Endothelial cell of umbilical vein (primary cell): ENCODE measurements at regions not wholly inside any gene's neighbourhood (a gene's known extent, or its start where the extent isn't known, plus 50 kb on each side); places are given as distances from the start of the nearest gene placed in this dataset.

Source experiments
- BruUV-seq: library from RNA; stranded (reverse); fragments of 400-500 nt; replicated peaks from 2 replicates; lab custom pipeline; 2021; lab: Mats Ljungman, UMichigan
- CTCF ChIA-PET: fragments of 300-600, 350-600 bp; sonication (Branson Sonifier 250); formaldehyde crosslinking; loops from one replicate; lab custom pipeline; 2021; ENCODE audit warnings: antibody characterized with exemption, inconsistent platforms; lab: Charles Lee
- POLR2A ChIA-PET: fragments of 300-600, 350-600 bp; sonication (Branson Sonifier 250); formaldehyde crosslinking; loops from one replicate; lab custom pipeline; 2021; ENCODE audit warnings: antibody characterized with exemption, inconsistent platforms; lab: Charles Lee
- DNase-seq: peaks from one replicate; pipeline ENCODE4 v3.0.0-alpha.2; 2011; ENCODE audit warnings: low read depth, low spot score
- FAIRE-seq: peaks from 2 replicates; lab custom pipeline; 2011; peaks lifted over from hg19 to GRCh38; lab: Jason Lieb, UNC
- H2AFZ ChIP-seq: 2 replicates; pipeline ENCODE4 v1.6.0; 2012; ENCODE audit warnings: low read depth, low read length, control low read depth, inconsistent platforms
- H3K27ac ChIP-seq: 2 replicates; pipeline ENCODE4 v1.5.1; 2011; ENCODE audit warnings: low read depth, mild to moderate bottlenecking, control low read depth, low read length, moderate library complexity; ENCODE audit not compliant: insufficient read depth
- H3K27me3 ChIP-seq, 2 experiments: 2 replicates each; pipeline versions ENCODE4 v1.6.0 to v1.6.1; 2011; ENCODE audit warnings: low read length in 2 of 2, mixed read lengths in 1 of 2; ENCODE audit not compliant: control insufficient read depth in 2 of 2, insufficient read depth in 2 of 2
- H3K36me3 ChIP-seq, 2 experiments: 2 replicates in 1 of 2; 3 replicates in 1 of 2; pipeline ENCODE4 v1.5.1; 2011; ENCODE audit warnings: low read length in 2 of 2, mild to moderate bottlenecking in 1 of 2, moderate library complexity in 1 of 2; ENCODE audit not compliant: control insufficient read depth in 2 of 2, insufficient read depth in 2 of 2; ENCODE audit errors: extremely low read depth in 1 of 2
- H3K4me1 ChIP-seq: 3 replicates; pipeline ENCODE4 v1.5.1; 2011; ENCODE audit warnings: mild to moderate bottlenecking, low read length; ENCODE audit not compliant: control insufficient read depth, insufficient read depth; ENCODE audit errors: extremely low read depth
- H3K4me2 ChIP-seq: 2 replicates; pipeline ENCODE4 v1.6.1; 2011; ENCODE audit warnings: low read length, control low read depth, mixed read lengths; ENCODE audit not compliant: insufficient read depth
- H3K4me3 ChIP-seq, 3 experiments: fragments of 200-600 bp in 1 of 3; sonication (generic), shearing (Covaris generic) in 1 of 3; replicated peaks in 1 of 3; 2 replicates each; pipeline ENCODE4 v1.5.1; 2011 to 2016; ENCODE audit warnings: control low read depth in 3 of 3, low read length in 3 of 3, mild to moderate bottlenecking in 2 of 3, inconsistent platforms in 1 of 3, low read depth in 1 of 3, moderate library complexity in 1 of 3; ENCODE audit not compliant: insufficient read depth in 1 of 3
- H3K79me2 ChIP-seq: 2 replicates; pipeline ENCODE4 v1.6.0; 2012; ENCODE audit warnings: low read length, inconsistent platforms; ENCODE audit not compliant: control insufficient read depth, insufficient read depth
- H3K9ac ChIP-seq: replicated peaks from 2 replicates; pipeline ENCODE3; 2011; ENCODE audit warnings: low read length, control low read depth; ENCODE audit not compliant: insufficient read depth; ENCODE audit errors: extremely low read depth
- H3K9me1 ChIP-seq: replicated peaks from 3 replicates; pipeline ENCODE4 v1.6.0; 2011; ENCODE audit warnings: mild to moderate bottlenecking, low read length; ENCODE audit not compliant: control insufficient read depth, insufficient read depth; ENCODE audit errors: extremely low read depth
- H3K9me3 ChIP-seq: replicated peaks from 2 replicates; pipeline ENCODE4 v1.5.1; 2012; ENCODE audit warnings: low read length, inconsistent platforms; ENCODE audit not compliant: control insufficient read depth, insufficient read depth
- H4K20me1 ChIP-seq: replicated peaks from 2 replicates; pipeline ENCODE3; 2011; ENCODE audit warnings: mild to moderate bottlenecking, low read length; ENCODE audit not compliant: control insufficient read depth, insufficient read depth; ENCODE audit errors: extremely low read depth
- CTCF ChIP-seq, 2 donors: IDR thresholded peaks; 1 replicate in 1 of 2; 2 replicates in 1 of 2; pipeline ENCODE4 v1.5.1; 2011; ENCODE audit warnings: low read length in 2 of 2, mild to moderate bottlenecking in 2 of 2, moderate library complexity in 2 of 2, control low read depth in 1 of 2, inconsistent platforms in 1 of 2, low read depth in 1 of 2; ENCODE audit not compliant: insufficient read depth in 1 of 2; ENCODE audit errors: extremely low read depth in 1 of 2
- EZH2 ChIP-seq: IDR thresholded peaks from 2 replicates; pipeline ENCODE4 v1.6.1; 2012; ENCODE audit warnings: borderline replicate concordance, low read depth, mild to moderate bottlenecking, moderate library complexity, low read length, inconsistent platforms; ENCODE audit not compliant: severe bottlenecking
- FOS ChIP-seq: IDR thresholded peaks from 2 replicates; pipeline ENCODE4 v1.6.1; 2011; ENCODE audit warnings: mild to moderate bottlenecking, low read length, moderate library complexity, borderline replicate concordance; ENCODE audit not compliant: insufficient read depth
- GATA2 ChIP-seq: IDR thresholded peaks from 2 replicates; pipeline ENCODE4 v1.7.0; 2011; ENCODE audit warnings: low read depth, mild to moderate bottlenecking, moderate library complexity, mixed read lengths, low read length; ENCODE audit not compliant: insufficient read length, insufficient read depth
- JUN ChIP-seq: IDR thresholded peaks from 2 replicates; pipeline ENCODE4 v1.6.1; 2011; ENCODE audit warnings: borderline replicate concordance, low read depth; ENCODE audit not compliant: insufficient read length, insufficient read depth
- MAX ChIP-seq: IDR thresholded peaks from 2 replicates; pipeline ENCODE4 v1.6.1; 2011; ENCODE audit not compliant: insufficient read depth, insufficient read length
- MYC ChIP-seq: IDR thresholded peaks from one replicate; pipeline ENCODE4 v1.6.1; 2011; ENCODE audit warnings: mild to moderate bottlenecking, low read depth, low read length
- POLR2A ChIP-seq: IDR thresholded peaks from 2 replicates; pipeline ENCODE4 v1.6.1; 2012; ENCODE audit warnings: low read depth, mild to moderate bottlenecking, control low read depth, low read length
- dilution Hi-C: fragments of 300-500 bp; cut with MboI; formaldehyde crosslinking; loops from one replicate; pipeline ENCODE4 v1.15.0; 2019; ENCODE audit warnings: low sequenced_read_pairs; ENCODE audit not compliant: extremely low pct_ligation_motif_present
- intact Hi-C: fragments of 100-400 bp; cut with micrococcal nuclease; formaldehyde crosslinking; loops from one replicate; pipeline ENCODE4 v1.10.0; 2022

- H3K9me3 ChIP-seq, result no peaks in the 10 kb centered on the region
- intact Hi-C loops (no loop called here), dilution Hi-C loops (no loop called here)
- H3K9me1 ChIP-seq, result peaks cover 3% of the 10 kb centered on the region
- no peaks in the 10 kb centered on the region for H3K27me3 ChIP-seq
- DNase-seq, result no peak
- TF ChIP-seq GATA2 (no peak), JUN (no peak), MAX (no peak), FOS (no peak), MYC (no peak), EZH2 (no peak), POLR2A (no peak), CTCF (IDR thresholded peaks at IDR 0.05; ENCODE audit: extremely low read depth in 1 of 2, insufficient read depth in 1 of 2, low read depth in 1 of 2, low read length in 2 of 2) (no peak)
- FAIRE-seq, result no peak
- H3K4me1 ChIP-seq, result no peaks in the 10 kb centered on the region
- no peak overlapping the region for H3K4me2 ChIP-seq
- H3K4me3 ChIP-seq, result no peak overlapping the region
- ChIA-PET CTCF (no interaction called here), POLR2A (no interaction called here)
- H3K27ac ChIP-seq, result no peak overlapping the region
- BruUV-seq, result no TSS peak
- H4K20me1 ChIP-seq, result no peaks in the 10 kb centered on the region
- H3K36me3 ChIP-seq, result no peaks in the 10 kb centered on the region
- H3K79me2 ChIP-seq, result no peaks in the 10 kb centered on the region
- no peak overlapping the region for H2AFZ ChIP-seq
- H3K9ac ChIP-seq, result no peak overlapping the region
Measured at GRCh38 chr14:54226558-54226957, 170.2 kb upstream of the CDKN3 start.
